Spleen (tissue), 11 donors: ENCODE measurements at regions not wholly inside any gene's neighbourhood (a gene's known extent, or its start where the extent isn't known, plus 50 kb on each side); places are given as distances from the start of the nearest gene placed in this dataset.

ENCODE experiments used
- DNase-seq: peaks from one replicate; pipeline ENCODE4 v3.0.0-alpha.2; 2020
- H3K27ac ChIP-seq, 8 donors: fragments of 200-600 bp; sonication (generic) in 7 of 8; 1 replicate in 4 of 8; 2 replicates in 4 of 8; pipeline versions ENCODE4 v1.5.0 to v1.8.0; 2016 to 2021; ENCODE audit warnings: inconsistent platforms in 4 of 8, mild to moderate bottlenecking in 4 of 8, moderate library complexity in 1 of 8
- H3K27me3 ChIP-seq, 7 donors: fragments of 200-600 bp; sonication (generic) in 6 of 7; replicated peaks in 1 of 7; 1 replicate in 4 of 7; 2 replicates in 3 of 7; pipeline versions ENCODE4 v1.5.0 to v1.8.0; 2016 to 2021; ENCODE audit warnings: inconsistent platforms in 3 of 7, mild to moderate bottlenecking in 1 of 7
- H3K36me3 ChIP-seq, 6 donors: fragments of 200-600 bp; sonication (generic) in 5 of 6; 1 replicate in 4 of 6; 2 replicates in 2 of 6; pipeline versions ENCODE4 v1.5.0 to v1.8.0; 2016 to 2021; ENCODE audit warnings: inconsistent platforms in 2 of 6
- H3K4me1 ChIP-seq, 6 donors: fragments of 200-600 bp; sonication (generic) in 5 of 6; 1 replicate in 3 of 6; 2 replicates in 3 of 6; pipeline versions ENCODE4 v1.5.0 to v1.8.0; 2016 to 2021; ENCODE audit warnings: inconsistent platforms in 3 of 6
- H3K4me3 ChIP-seq, 8 donors: fragments of 200-600 bp; sonication (generic) in 7 of 8; 1 replicate in 4 of 8; 2 replicates in 4 of 8; pipeline versions ENCODE4 v1.5.0 to v1.8.0; 2016 to 2021; ENCODE audit warnings: inconsistent platforms in 4 of 8, mild to moderate bottlenecking in 4 of 8, moderate library complexity in 2 of 8
- H3K9me3 ChIP-seq, 8 donors: fragments of 200-600 bp; sonication (generic) in 7 of 8; 1 replicate in 4 of 8; 2 replicates in 4 of 8; pipeline versions ENCODE4 v1.5.0 to v1.8.0; 2016 to 2021; ENCODE audit warnings: inconsistent platforms in 4 of 8
- POLR2A ChIP-seq, 3 donors: fragments of 450-650 bp; IDR thresholded peaks; one replicate each; pipeline ENCODE4 v1.5.1; 2017; ENCODE audit warnings: antibody characterized with exemption in 3 of 3, mild to moderate bottlenecking in 1 of 3
- POLR2AphosphoS5 ChIP-seq, 3 donors: sonication (generic); formaldehyde crosslinking; IDR thresholded peaks; one replicate each; pipeline ENCODE4 v1.5.1; 2017; ENCODE audit warnings: antibody characterized with exemption in 3 of 3
- WGBS, 5 donors: extraction: QIAGEN DNeasy Blood & Tissue Kit in 3 of 5; methylation state at CpG; one replicate each; pipeline versions ENCODE4 v1.1.5 to v1.1.7; 2013 to 2018; 5-methylcytosine and 5-hydroxymethylcytosine counted together
- intact Hi-C: fragments of 100-400 bp; cut with DNase I; formaldehyde crosslinking; loops from one replicate; pipeline ENCODE4 v1.15.0; 2023; ENCODE audit warnings: low total_unique reads
- TF ChIP-seq, protein P1 (sequence below), 11 experiments: fragments of 200-600 bp in 7 of 11; fragments of 450-650 bp in 4 of 11; sonication (generic) in 4 of 11; IDR thresholded peaks in 8 of 11; conservative IDR thresholded peaks in 3 of 11; 1 replicate in 7 of 11; 2 replicates in 4 of 11; pipeline versions ENCODE4 v1.4.0 to v1.8.0; 2016 to 2021; ENCODE audit warnings: antibody characterized with exemption in 11 of 11, inconsistent platforms in 4 of 11, mild to moderate bottlenecking in 1 of 11
- donor health status: healthy with polysubstance abuse.
- donor health status: DM: no; HTN: no; CAD: no; lungs with moderate emphysema.
- donor health status: DM: no; HTN: no; CAD: no.
- donor health status: Bipolar disorder and iron deficiency.
- donor health status: healthy.
- donor health status: DM: no; HTN: no; CAD: no.
- donor health status: DM: yes; HTN: yes; CAD: no.

DNA sequence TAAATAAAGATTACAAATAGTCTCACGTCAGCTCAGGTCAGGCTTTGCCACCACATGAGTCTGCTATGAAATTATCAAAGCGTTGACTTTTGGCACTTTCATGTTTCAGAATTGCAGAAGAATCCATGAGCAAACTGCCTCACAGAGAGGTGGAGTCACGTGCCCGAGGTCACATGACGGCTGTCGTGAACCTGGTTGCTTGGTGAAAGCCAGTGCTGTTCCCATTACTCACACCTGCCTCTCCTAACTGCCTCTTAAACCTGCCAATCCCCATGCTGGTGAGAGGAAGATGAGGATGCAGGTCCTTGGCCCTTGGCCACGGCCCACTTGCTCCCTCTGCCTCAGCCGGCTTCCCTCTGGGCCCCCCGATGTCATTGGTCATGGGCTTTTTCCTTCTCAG is 272.7 kb downstream of the BCL11B start:
- 72 to 87% (median 85%) methylated on average over 9 of the region's 9 CpGs for WGBS, 5 donors
- H3K4me3 ChIP-seq, result no peak overlapping the region
- no peak overlapping the region for H3K27ac ChIP-seq
- no peak for DNase-seq
- TF ChIP-seq POLR2A (IDR thresholded peaks at IDR 0.05) (no peak), POLR2AphosphoS5 (IDR thresholded peaks at IDR 0.05) (no peak)
- TF ChIP-seq, protein P1, sequence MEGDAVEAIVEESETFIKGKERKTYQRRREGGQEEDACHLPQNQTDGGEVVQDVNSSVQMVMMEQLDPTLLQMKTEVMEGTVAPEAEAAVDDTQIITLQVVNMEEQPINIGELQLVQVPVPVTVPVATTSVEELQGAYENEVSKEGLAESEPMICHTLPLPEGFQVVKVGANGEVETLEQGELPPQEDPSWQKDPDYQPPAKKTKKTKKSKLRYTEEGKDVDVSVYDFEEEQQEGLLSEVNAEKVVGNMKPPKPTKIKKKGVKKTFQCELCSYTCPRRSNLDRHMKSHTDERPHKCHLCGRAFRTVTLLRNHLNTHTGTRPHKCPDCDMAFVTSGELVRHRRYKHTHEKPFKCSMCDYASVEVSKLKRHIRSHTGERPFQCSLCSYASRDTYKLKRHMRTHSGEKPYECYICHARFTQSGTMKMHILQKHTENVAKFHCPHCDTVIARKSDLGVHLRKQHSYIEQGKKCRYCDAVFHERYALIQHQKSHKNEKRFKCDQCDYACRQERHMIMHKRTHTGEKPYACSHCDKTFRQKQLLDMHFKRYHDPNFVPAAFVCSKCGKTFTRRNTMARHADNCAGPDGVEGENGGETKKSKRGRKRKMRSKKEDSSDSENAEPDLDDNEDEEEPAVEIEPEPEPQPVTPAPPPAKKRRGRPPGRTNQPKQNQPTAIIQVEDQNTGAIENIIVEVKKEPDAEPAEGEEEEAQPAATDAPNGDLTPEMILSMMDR (IDR thresholded peaks at IDR 0.05 in 8 of 11, conservative IDR thresholded peaks at IDR 0.05 in 3 of 11), result no peak
- no peaks in the 10 kb centered on the region for H3K4me1 ChIP-seq
- intact Hi-C loops, result no loop called here
- H3K9me3 ChIP-seq, result no peaks in the 10 kb centered on the region
- no peaks in the 10 kb centered on the region for H3K27me3 ChIP-seq
- no peaks in the 10 kb centered on the region for H3K36me3 ChIP-seq

DNA sequence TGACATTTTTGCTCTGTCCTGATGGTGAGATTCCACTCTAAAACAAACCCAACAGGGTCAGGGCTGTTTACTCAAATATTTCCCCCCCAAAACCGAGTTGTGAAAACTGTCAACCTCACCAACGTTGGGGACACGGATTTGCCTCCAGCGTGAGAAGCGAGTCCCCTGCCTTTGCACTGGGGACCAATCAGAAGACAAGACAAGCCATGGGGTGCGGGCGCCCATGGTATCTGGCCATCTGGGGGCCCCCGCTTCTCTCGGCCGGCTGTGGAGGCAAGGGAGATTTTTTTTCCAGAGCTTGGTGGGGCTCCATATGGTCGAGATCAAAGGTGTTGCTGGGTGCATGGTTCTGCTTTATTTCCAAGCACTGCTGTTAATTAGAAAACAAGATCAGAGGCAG is 272.1 kb downstream of the BCL11B start:
- no peaks in the 10 kb centered on the region for H3K27me3 ChIP-seq
- H3K36me3 ChIP-seq, result no peaks in the 10 kb centered on the region
- H3K4me1 ChIP-seq, result no peaks in the 10 kb centered on the region
- no peaks in the 10 kb centered on the region for H3K9me3 ChIP-seq
- TF ChIP-seq, protein P1 (IDR thresholded peaks at IDR 0.05 in 8 of 11, conservative IDR thresholded peaks at IDR 0.05 in 3 of 11), result no peak
- no peak for TF ChIP-seq POLR2A (IDR thresholded peaks at IDR 0.05)
- TF ChIP-seq POLR2AphosphoS5 (IDR thresholded peaks at IDR 0.05), result no peak
- intact Hi-C loops, result no loop called here
- H3K4me3 ChIP-seq, result no peak overlapping the region
- WGBS, 5 donors, result 81 to 87% (median 85%) methylated on average over 11 of the region's 11 CpGs
- H3K27ac ChIP-seq, result no peak overlapping the region
- no peak for DNase-seq

DNA sequence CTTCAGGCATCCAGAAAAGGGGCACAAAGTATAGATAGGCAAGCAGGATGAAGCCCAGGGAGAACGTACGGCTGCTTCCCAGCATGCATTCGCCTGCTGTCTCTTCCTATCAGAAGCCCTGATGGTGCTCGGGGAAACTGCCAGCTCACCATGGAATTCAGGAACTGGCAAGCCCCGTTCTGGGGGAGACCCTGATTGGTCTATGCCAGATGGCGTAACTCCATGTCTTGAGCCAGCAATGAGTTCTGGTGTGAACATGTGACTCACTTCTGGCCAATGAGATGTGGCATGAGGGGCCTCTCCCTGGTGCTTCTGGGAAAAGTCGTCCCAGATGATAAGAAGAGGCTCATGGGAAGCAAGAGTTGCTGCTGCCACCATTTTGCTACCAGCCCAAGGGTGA is 270.8 kb downstream of the BCL11B start:
- no peak for DNase-seq
- Histone ChIP-seq H3K9me3 (no peaks in the 10 kb centered on the region), H3K36me3 (no peaks in the 10 kb centered on the region), H3K4me1 (no peaks in the 10 kb centered on the region), H3K27me3 (no peaks in the 10 kb centered on the region), H3K27ac (no peak overlapping the region), H3K4me3 (no peak overlapping the region)
- WGBS, 5 donors, result 79 to 88% (median 84%) methylated on average over 5 to 7 of the region's 7 CpGs
- intact Hi-C loops, result no loop called here
- TF ChIP-seq, protein P1 (IDR thresholded peaks at IDR 0.05 in 8 of 11, conservative IDR thresholded peaks at IDR 0.05 in 3 of 11), result no peak
- TF ChIP-seq POLR2A (IDR thresholded peaks at IDR 0.05) (no peak), POLR2AphosphoS5 (IDR thresholded peaks at IDR 0.05) (no peak)

DNA sequence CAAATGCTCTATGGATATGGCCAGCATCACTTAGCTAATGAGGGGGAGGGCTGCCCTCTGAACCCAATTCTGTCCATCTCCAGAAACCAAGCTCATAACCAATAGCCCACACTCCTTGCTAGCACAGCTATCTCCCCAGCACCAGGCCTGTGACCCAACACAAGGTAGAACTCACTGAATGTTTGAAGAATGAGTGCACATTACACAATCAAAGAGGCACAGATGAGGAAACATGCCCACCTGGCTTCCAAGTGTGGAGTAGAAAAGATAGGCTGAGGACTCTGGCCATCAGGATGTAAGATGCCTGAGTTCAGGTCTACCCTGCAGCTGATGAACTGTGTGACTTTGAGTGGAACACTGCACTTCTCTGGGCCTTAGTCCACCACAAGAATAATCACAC is 268.4 kb downstream of the BCL11B start:
- no peaks in the 10 kb centered on the region for H3K4me1 ChIP-seq
- no peak for DNase-seq
- H3K27ac ChIP-seq, result no peak overlapping the region
- H3K36me3 ChIP-seq, result no peaks in the 10 kb centered on the region
- peaks cover 0 to 4% (median 0%) of the 10 kb centered on the region in 8 donors for H3K9me3 ChIP-seq
- intact Hi-C loops, result no loop called here
- H3K4me3 ChIP-seq, result no peak overlapping the region
- TF ChIP-seq POLR2AphosphoS5 (IDR thresholded peaks at IDR 0.05) (no peak), POLR2A (IDR thresholded peaks at IDR 0.05) (no peak)
- TF ChIP-seq, protein P1 (IDR thresholded peaks at IDR 0.05 in 8 of 11, conservative IDR thresholded peaks at IDR 0.05 in 3 of 11), result no peak
- H3K27me3 ChIP-seq, result no peaks in the 10 kb centered on the region
